ENCODE measurements at regions not wholly inside any gene's neighbourhood (a gene's known extent, or its start where the extent isn't known, plus 50 kb on each side); places are given as distances from the start of the nearest gene placed in this dataset.
"Not testable (repeated sequence)": the region's sequence is repeated elsewhere in the genome, so short reads cannot be mapped to it uniquely, and the experiment has no call there.

DNA sequence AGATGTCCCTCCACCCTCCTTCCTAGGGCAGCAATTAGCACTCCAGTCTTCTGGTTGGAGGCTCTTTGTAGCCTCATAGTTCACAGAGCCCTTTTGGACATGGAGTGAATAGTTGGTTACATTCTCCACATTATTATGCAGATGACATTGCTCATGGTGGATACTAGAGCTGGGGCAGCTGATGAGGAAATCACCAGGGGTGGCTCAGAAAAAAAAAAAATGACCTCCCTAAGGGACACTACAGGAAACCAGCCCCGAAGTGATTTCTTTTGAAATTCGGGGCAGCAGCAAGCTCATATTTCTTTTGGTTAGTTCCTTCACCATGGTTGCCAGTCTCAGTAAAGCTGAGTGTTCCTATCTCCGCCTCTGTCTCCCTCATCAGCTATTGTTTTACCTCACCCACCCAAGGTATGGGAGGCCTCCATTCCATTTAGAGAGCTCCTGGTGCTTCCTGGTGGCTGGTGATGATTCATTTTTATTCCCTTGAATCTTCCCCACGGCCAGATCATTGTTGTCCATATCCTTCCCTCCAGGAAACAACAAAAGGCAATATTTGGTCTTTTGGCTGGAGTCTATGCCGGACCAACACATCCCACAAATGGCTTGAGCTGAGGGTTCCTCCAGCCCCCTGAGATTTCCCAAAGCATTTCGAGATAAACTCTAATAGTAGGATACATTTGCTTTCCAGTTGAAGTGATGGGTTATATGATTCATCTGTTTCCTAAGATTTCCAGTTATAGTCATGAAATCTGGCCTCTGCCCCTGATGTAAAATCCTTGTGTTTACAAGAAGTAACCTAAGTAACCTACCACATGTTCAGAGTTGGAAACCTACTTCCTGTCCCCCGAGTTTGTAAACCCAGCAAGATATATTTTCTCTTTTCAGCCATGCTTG, 56.2 kb upstream of the NID2 start:
- no peak for DNase-seq (ENCODE audit: low read depth in 2 of 2)

DNA sequence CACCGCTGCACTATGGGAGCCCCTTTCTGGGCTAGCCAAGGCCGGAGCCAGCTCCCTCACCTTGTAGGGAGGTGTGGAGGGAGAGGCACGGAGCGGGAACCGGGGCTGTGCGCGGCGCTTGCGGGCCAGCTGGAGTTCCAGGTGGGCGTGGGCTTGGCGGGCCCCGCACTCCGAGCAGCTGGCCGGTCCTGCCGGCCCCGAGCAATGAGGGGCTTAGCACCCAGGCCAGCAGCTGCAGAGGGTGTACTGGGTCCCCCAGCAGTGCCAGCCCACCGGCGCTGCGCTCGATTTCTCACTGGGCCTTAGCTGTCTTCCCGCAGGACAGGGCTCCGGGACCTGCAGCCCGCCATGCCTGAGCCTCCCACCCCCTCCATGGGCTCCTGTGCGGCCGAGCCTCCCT, 53.3 kb upstream of the NID2 start:
- not testable (repeated sequence) for DNase-seq (ENCODE audit: low read depth in 2 of 2)

DNA sequence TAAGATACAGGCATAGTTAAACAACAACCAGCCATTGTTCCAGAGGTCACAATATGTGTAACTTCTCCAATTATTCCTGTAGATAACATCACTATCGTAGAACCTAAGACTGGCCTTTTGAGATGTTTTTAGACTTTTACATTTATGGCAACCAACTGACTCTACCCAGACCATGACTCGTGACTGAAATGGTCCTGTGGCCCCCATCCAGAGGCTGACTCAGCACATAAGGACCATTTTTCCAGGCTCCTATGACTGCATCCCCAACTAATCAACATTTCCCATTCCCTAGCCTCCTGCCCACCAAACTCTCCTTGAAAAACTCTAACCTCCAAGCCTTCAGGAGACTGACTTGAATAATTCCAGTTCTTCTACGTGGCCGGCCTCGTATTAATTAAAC, 52.6 kb upstream of the NID2 start:
- no peak for DNase-seq (ENCODE audit: low read depth in 2 of 2)

DNA sequence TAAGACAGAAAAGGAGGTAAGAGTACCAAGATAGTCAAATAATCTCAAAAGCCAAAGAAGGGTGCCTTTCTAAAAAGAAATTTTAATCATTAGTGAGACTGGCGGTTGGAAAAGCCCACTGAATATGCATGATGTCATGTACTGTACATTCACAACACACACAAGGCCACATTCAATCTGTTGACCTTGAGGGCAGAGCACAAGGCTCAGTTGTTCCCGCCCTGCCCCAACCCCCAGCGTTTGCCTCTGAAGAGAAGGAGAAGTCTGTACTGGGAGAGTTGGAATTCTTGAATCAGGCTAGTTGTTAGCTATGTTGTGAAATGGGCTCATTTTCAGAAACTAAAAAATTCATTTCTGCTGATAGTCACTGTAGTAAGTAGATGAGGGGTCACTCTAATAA, 50.2 kb upstream of the NID2 start:
- DNase-seq (ENCODE audit: low read depth in 2 of 2): no peak
